ENCODE measurements at regions not wholly inside any gene's neighbourhood (a gene's known extent, or its start where the extent isn't known, plus 50 kb on each side); places are given as distances from the start of the nearest gene placed in this dataset.

- TF ChIP-seq TAF1 (IDR thresholded peaks at IDR 0.05; ENCODE audit: low read depth), result no peak
- TF ChIP-seq NFIC (IDR thresholded peaks at IDR 0.05), result peak; percentile 27; the same call in 1 of the 2 replicates
- no peak for TF ChIP-seq REST (IDR thresholded peaks at IDR 0.05; ENCODE audit: low read depth)
- TF ChIP-seq CEBPB (IDR thresholded peaks at IDR 0.05), result no peak
- TF ChIP-seq YY1 (IDR thresholded peaks at IDR 0.05; ENCODE audit: low read depth), result no peak
- TF ChIP-seq EP300 (IDR thresholded peaks at IDR 0.05; ENCODE audit: borderline replicate concordance), result peak; percentile 53; the same call in 1 of the 2 replicates
- TF ChIP-seq CREB1 (IDR thresholded peaks at IDR 0.05; ENCODE audit: low read depth), result no peak
Measured at GRCh38 chr10:60521974-60522405, 132.3 kb upstream of the ANK3 start.
